HG03045 (cell line): ENCODE measurements at regions not wholly inside any gene's neighbourhood (a gene's known extent, or its start where the extent isn't known, plus 50 kb on each side); places are given as distances from the start of the nearest gene placed in this dataset.

Source experiments
- ATAC-seq: cut with Tn5 transposase; IDR thresholded peaks from one replicate; pipeline ENCODE4 v1.9.1; 2021; ENCODE audit warnings: mild to moderate bottlenecking, moderate library complexity; ENCODE audit not compliant: unreplicated experiment

DNA sequence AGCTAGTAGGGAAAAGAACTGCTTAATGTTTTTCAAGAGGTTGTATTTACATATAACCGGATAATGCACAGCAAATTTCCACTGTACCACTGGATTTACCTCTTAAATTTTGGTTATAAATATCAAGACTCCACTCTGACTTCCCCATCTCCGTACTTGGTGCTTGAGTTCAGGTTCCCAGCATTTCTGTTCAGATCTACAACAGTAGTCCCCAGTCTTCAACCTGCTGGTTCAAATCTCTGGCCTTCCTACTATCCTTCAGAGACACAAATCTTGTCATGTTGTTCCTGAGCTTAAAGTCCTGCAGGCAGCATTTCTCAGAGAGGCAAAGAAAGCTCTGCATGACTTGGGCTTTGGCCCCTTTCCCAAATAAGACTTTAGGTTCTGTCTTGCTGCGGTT is 392.6 kb upstream of the ATP5MC3 start:
- ATAC-seq, result no peak

DNA sequence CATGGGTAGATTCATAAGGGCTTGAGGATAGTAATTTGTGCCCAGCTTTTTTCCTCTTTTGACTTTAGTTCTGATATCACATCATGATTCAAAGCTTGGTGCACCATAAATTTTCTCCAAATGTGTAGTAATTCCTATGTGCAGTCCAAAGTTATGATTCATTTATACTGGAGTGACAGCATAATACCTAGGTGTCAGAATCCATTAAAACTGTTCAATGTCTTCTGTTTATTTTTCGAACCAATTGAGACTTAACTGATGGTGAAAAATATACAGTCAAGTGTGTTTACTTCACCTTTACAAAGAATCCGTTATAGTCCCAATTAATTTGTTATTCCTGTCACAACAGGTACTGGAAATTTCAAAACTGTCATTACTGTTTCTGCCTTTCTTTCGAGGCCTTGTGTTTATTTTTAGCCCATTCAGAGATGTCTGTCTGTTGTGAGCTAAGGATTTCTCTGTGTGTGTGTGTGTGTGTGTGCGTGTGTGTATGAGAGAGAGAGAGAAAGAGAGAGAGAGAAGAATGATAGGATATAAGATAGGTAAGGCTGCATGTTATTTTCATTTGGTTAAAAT is 389.7 kb upstream of the ATP5MC3 start:
- ATAC-seq, result no peak

DNA sequence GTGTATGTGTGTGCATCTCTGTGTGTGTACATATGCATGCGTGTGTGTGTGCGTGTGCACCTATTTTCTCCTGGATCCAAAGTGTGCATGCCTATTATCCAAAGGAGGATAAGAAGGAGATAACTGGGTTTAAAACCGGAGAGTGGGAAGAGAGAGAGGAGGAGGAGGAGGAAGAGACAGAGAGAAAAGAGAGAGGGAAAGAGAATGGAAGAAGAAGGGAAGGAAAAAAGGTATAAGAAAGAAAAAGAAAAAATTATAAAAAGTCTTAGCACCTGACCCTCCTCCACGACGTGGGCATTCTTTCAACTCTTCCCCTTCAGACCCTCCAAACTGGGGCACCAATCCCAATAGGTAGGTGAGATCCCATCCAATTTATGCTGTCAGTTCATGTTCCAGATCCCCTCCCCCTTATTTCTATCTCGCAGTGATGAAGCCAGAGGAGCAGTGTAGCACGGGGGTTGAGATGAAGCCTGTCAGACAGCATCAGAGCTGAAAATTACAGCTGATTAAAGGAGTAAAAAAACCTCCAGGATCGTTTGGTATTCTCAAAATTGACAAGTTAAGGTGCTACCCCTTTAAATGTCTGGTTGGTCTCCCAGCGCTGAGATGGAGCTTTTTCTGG is 386.7 kb upstream of the ATP5MC3 start:
- ATAC-seq, result no peak

DNA sequence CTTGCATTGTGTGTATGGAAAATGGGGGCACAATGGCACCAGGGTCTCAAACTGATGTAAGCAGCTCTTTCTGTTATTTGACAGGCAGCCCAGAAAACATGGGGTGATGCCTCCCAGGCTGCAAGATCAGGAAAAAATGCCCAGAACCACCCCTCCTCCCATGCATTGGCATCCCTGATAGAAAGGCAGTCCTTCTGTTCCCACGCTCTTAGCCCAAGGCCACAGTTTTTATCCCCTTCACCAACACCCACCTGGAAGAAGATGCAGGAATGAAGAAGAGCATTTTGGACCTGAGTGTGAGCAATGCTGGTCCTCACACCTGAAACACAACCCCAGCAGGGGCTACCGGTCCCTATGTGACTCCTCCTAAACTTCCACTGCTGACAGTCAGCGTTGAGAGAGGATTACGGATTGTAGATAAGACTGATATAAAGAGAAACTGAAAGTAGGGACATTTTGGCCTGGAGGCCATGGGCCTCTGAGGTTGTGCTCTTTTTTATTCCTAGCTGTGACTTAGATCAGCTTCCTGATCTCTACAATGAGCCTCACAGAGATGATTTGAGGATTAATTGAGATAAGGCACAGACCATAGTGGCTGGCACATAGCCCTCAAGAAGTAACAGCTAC is 386.0 kb upstream of the ATP5MC3 start:
- no peak for ATAC-seq

DNA sequence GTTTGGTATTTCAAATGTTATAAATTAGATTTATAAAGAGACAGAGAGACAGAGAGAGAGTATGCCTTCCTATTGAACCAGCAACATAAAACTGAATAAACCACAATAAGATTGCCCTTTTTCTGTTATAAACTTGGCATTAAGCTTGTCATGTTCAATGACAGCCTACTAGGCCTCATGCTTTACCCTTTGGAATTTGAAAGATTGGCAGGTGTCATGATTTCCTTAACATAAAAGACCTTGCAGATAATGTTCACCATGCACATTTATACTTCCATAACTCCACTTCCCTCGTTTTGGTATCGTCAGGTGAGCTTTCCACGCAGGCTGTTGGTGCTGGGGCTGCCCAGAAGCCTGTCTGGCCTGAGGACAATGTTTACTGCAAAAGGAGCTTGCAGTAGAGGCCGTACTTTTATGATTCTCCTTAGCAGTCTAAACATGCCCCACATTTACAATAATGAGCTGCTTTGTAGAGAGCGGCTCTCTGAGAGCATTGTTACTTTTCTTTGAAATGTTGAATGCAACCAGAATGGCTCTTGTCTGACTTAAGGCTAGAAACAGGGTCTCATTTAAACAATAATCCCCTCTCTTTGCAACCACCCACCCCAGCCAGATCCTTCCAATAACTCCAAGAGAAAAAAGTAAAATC is 379.1 kb upstream of the ATP5MC3 start:
- ATAC-seq, result no peak

DNA sequence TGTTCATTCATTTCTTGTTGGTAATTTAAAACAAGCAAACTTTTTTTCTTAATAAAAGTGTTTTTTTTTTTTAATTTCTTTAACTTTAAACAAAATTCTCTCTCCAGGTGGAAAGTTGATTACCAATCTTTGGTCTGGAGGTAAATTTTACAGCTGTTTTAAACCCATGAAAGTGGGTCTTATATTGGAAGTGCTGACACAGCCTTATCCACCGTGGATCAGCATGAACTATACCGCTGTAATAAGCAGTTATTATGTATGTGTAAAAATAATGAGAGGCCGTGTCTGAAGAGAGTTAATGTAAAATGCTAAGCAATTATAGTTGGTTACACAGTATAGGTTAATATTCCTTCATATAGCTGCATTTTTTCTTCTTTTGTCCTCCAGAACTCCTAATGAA is 378.1 kb upstream of the ATP5MC3 start:
- no peak for ATAC-seq

GRCh38 chr2:175557810-175558377 is 376.4 kb upstream of the ATP5MC3 start:
- ATAC-seq, result no peak

- ATAC-seq, result no peak
These were observed 372.4 kb upstream of the ATP5MC3 start for GRCh38 chr2:175553910-175554309.

GRCh38 chr2:175552902-175553301 is 371.4 kb upstream of the ATP5MC3 start:
- no peak for ATAC-seq

- no peak for ATAC-seq
These were observed 358.9 kb upstream of the ATP5MC3 start for GRCh38 chr2:175540421-175540820.

DNA sequence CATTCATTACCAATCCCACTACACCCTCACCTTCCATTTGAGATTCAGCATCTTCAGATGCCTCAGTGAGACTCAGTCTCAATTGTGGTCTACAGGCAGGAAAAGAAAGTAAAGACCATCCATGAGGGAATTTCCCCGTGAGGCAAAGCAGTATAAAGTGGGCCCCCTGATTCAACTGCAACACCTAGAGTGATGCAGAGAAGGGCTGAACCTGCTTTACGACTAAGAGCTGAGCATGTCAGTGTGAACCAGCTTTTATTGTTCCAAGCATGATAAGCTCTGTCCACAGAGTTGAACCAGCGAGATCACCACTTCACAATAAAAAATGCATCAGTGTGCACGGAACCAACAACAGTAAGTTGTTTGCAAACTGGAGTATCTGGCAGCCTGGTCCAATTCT is 357.6 kb upstream of the ATP5MC3 start:
- no peak for ATAC-seq

GRCh38 chr2:175536059-175536458 is 354.5 kb upstream of the ATP5MC3 start:
- no peak for ATAC-seq

DNA sequence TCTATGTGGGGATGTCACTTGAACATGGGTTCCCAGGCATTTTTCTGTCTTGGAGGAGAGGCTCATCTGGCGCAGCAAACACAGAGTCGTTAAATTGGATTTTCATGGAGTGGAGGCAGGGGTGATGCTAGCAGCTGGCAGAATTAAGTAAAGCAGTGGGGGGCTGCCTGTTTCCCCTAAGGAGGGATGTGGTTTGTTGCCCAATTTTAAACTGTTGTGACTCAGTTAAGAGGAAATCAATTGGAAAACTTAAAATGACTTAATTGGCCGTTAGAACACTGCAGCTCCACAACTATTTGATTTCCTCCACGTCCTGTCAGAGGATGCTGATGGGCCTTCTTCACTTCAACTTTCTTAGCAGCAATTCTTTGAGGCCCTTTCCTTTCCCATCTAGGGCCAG is 354.1 kb upstream of the ATP5MC3 start:
- ATAC-seq, result no peak

GRCh38 chr2:175525975-175526374 is 344.5 kb upstream of the ATP5MC3 start:
- no peak for ATAC-seq

DNA sequence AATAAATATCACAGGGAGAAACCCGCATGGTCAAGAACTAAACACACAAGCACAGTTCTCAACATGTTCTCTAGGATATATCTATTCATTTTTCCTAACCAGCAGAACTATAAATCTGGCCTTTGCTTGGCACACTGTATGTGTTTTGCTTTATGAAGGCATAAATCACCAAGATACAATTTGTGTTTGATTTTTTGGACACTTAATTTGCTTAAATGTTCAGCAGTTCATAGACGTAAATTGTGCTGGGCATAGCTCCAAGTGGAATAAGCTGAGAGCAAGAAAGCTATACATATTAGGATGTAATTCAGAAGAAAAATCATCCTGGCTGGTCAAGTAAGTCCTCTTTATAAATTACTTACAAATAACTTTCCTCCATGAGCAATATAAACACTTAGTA is 341.5 kb upstream of the ATP5MC3 start:
- no peak for ATAC-seq

GRCh38 chr2:175518206-175518605 is 336.7 kb upstream of the ATP5MC3 start:
- ATAC-seq, result no peak

GRCh38 chr2:175516555-175516954 is 335.0 kb upstream of the ATP5MC3 start:
- no peak for ATAC-seq

- no peak for ATAC-seq
These were observed 318.7 kb upstream of the ATP5MC3 start for GRCh38 chr2:175500255-175500654.

- no peak for ATAC-seq
These were observed 308.9 kb upstream of the ATP5MC3 start for GRCh38 chr2:175490360-175490791.

GRCh38 chr2:175478096-175478768 is 296.7 kb upstream of the ATP5MC3 start:
- no peak for ATAC-seq

- ATAC-seq, result no peak
These were observed 295.4 kb upstream of the ATP5MC3 start for GRCh38 chr2:175476948-175477347.
